GM18505 (cell line): ENCODE measurements at regions not wholly inside any gene's neighbourhood (a gene's known extent, or its start where the extent isn't known, plus 50 kb on each side); places are given as distances from the start of the nearest gene placed in this dataset.

ENCODE experiments used
- ATAC-seq: cut with Tn5 transposase; IDR thresholded peaks from one replicate; pipeline ENCODE4 v1.9.1; 2021; ENCODE audit not compliant: unreplicated experiment
- POLR2A ChIP-seq: IDR thresholded peaks from 4 replicates; pipeline ENCODE4 v1.6.1; 2011; ENCODE audit warnings: borderline replicate concordance; ENCODE audit not compliant: insufficient read depth, insufficient read length; ENCODE audit errors: extremely low read depth

- TF ChIP-seq POLR2A: no peak
These were observed 87.1 kb upstream of the CTTNBP2 start for GRCh38 chr7:117960351-117960750.

GRCh38 chr7:117961235-117961634 is 88.0 kb upstream of the CTTNBP2 start:
- no peak for TF ChIP-seq POLR2A
- ATAC-seq: no peak

More at GRCh38 chr7:117960351-117960750, 87.1 kb upstream of the CTTNBP2 start:
- no peak for ATAC-seq

- no peak for ATAC-seq
- no peak for TF ChIP-seq POLR2A
These were observed 89.2 kb upstream of the CTTNBP2 start for GRCh38 chr7:117962366-117962994.

GRCh38 chr7:117963264-117964197 is 90.3 kb upstream of the CTTNBP2 start:
- no peak for ATAC-seq
- TF ChIP-seq POLR2A: no peak

GRCh38 chr7:117970801-117971200 is 97.6 kb upstream of the CTTNBP2 start:
- no peak for TF ChIP-seq POLR2A
- no peak for ATAC-seq

GRCh38 chr7:117971556-117972244 is 98.5 kb upstream of the CTTNBP2 start:
- TF ChIP-seq POLR2A: no peak
- ATAC-seq: no peak

- TF ChIP-seq POLR2A: no peak
- no peak for ATAC-seq
These were observed 99.4 kb upstream of the CTTNBP2 start for GRCh38 chr7:117972606-117973005.

- no peak for ATAC-seq
- TF ChIP-seq POLR2A: no peak
These were observed 100.7 kb upstream of the CTTNBP2 start for GRCh38 chr7:117973975-117974374.

GRCh38 chr7:117974891-117975290 is 101.7 kb upstream of the CTTNBP2 start:
- no peak for TF ChIP-seq POLR2A
- ATAC-seq: no peak

GRCh38 chr7:117975476-117975875 is 102.2 kb upstream of the CTTNBP2 start:
- ATAC-seq: no peak
- TF ChIP-seq POLR2A: no peak

- ATAC-seq: no peak
- no peak for TF ChIP-seq POLR2A
These were observed 106.8 kb upstream of the CTTNBP2 start for GRCh38 chr7:117979954-117980497.

GRCh38 chr7:117982071-117983055 is 109.1 kb upstream of the CTTNBP2 start:
- ATAC-seq: no peak
- TF ChIP-seq POLR2A: no peak
